ENCODE measurements at regions not wholly inside any gene's neighbourhood (a gene's known extent, or its start where the extent isn't known, plus 50 kb on each side); places are given as distances from the start of the nearest gene placed in this dataset.

DNA sequence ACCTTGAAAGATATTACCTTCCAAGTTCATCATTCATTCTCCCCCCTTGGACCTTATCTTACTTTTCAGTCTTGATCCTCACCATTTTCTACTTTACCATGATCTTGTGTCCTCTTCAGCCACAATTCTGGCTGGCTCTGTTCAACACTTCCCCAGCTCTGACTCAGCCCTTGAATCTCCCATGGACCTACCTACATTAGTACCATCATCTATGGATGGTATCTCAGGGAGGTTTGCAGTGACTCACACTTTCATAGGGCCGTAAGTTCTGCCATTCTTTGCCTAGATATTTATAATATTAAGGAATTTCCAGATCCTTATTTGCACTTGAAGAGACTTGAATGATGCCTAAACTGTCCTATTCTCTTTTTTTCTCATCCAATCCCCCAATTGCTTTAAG lies 213.7 kb upstream of the RORA start:
- DNase-seq (ENCODE audit: low read depth) = no peak
- no peak overlapping the region for H3K4me3 ChIP-seq (ENCODE audit: low read length)
- TF ChIP-seq, protein P1, sequence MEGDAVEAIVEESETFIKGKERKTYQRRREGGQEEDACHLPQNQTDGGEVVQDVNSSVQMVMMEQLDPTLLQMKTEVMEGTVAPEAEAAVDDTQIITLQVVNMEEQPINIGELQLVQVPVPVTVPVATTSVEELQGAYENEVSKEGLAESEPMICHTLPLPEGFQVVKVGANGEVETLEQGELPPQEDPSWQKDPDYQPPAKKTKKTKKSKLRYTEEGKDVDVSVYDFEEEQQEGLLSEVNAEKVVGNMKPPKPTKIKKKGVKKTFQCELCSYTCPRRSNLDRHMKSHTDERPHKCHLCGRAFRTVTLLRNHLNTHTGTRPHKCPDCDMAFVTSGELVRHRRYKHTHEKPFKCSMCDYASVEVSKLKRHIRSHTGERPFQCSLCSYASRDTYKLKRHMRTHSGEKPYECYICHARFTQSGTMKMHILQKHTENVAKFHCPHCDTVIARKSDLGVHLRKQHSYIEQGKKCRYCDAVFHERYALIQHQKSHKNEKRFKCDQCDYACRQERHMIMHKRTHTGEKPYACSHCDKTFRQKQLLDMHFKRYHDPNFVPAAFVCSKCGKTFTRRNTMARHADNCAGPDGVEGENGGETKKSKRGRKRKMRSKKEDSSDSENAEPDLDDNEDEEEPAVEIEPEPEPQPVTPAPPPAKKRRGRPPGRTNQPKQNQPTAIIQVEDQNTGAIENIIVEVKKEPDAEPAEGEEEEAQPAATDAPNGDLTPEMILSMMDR (conservative IDR thresholded peaks at IDR 0.05; ENCODE audit: low read depth, low read length) = no peak

DNA sequence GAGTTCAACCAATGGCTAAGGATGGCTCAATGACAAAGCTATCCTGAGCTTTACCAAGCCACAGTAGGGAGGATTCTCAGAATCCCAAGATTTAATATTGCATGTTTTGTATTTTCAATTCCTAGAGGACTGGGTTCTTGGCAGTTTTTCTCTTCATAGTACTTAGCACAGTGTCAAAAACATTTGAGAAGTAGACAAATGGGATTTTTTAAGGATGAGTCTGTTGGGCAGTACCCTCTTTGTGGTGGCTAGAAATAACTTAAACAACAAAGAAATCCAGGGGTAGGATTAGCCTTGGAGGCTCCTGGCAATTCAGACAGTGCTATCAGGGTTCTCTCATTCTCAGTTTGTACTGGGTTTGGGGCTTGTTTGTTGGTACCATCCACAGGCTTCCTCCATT lies 212.8 kb upstream of the RORA start:
- TF ChIP-seq, protein P1 (conservative IDR thresholded peaks at IDR 0.05; ENCODE audit: low read depth, low read length) = no peak
- DNase-seq (ENCODE audit: low read depth) = no peak
- no peak overlapping the region for H3K4me3 ChIP-seq (ENCODE audit: low read length)

DNA sequence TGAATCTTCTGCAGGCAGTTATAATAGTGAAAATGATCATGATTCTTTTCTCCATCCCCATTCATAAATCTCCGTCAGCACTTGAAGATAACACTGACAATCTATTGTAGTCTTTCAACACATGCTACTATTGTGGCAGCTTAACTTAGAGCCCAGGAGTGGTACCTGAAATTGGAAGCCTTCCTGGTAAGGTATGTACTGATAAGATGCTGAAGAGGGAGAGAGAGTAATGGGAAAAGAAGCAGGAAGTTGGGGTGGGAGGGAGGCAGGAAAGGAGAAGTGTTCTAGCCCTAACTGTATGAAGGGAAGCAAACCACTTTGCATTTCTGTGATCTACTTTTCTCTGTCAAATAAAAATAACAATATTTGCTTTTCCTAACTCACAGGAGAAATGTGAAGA lies 197.4 kb upstream of the RORA start:
- TF ChIP-seq, protein P1 (conservative IDR thresholded peaks at IDR 0.05; ENCODE audit: low read depth, low read length) = no peak
- no peak for DNase-seq (ENCODE audit: low read depth)
- no peak overlapping the region for H3K4me3 ChIP-seq (ENCODE audit: low read length)

DNA sequence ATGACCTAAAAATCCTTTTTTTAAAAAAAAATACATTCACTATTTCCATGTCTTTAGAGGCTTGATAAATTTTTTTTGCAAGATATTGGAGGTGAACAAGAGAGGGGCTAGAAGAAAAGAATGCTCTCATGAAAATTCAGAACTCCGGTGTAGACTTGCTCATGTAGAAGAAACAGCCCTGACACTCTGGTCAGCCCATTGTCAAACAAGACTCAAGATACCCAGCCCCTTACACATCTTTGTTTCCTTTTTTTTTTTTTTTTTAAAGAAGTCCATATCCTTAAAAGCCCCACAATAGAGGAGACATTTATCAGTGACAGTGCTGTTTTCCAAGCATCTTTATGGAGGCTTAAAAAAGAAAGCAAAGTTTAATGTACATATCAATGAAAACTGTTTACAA lies 196.8 kb upstream of the RORA start:
- TF ChIP-seq, protein P1 (conservative IDR thresholded peaks at IDR 0.05; ENCODE audit: low read depth, low read length) = no peak
- no peak overlapping the region for H3K4me3 ChIP-seq (ENCODE audit: low read length)
- no peak for DNase-seq (ENCODE audit: low read depth)

DNA sequence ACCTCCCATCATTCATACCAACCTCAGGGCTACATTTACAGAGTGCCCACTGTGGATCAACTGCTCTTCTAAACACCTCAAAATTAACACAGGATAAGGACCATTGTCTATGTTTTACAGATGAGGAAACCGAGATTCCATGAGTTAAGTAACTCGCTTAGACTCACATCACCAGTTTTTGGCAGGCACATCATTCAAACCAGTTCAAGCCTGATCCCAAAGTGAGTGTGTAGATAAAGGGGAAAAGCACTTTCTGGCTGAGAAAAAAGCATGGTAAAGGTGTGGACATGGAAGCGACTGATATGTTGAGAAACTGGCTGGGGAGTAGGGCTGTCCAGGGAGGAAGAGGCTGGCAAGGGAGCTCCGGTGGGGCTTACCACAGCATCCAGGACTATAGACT lies 193.7 kb upstream of the RORA start:
- no peak for DNase-seq (ENCODE audit: low read depth)
- no peak overlapping the region for H3K4me3 ChIP-seq (ENCODE audit: low read length)
- TF ChIP-seq, protein P1 (conservative IDR thresholded peaks at IDR 0.05; ENCODE audit: low read depth, low read length) = no peak

DNA sequence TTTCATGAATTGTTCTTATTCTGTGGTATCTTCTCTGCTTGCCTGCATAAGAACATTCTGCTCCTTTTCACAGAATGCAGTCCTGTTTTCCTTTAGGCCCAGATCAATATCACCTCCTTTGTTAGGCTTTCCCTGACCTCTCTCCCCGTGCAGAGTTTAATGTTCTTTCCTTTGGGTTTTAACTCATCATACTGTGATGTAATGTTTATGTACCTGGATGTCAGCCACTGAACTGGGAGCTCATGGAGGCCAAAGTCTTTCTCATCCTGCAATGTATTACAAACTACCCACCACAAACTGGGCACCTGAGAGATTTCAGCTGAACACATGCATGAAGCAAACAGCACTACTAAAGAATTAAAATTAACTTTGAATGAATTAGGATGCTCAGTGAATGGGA lies 192.8 kb upstream of the RORA start:
- TF ChIP-seq, protein P1 (conservative IDR thresholded peaks at IDR 0.05; ENCODE audit: low read depth, low read length) = no peak
- DNase-seq (ENCODE audit: low read depth) = no peak
- no peak overlapping the region for H3K4me3 ChIP-seq (ENCODE audit: low read length)

DNA sequence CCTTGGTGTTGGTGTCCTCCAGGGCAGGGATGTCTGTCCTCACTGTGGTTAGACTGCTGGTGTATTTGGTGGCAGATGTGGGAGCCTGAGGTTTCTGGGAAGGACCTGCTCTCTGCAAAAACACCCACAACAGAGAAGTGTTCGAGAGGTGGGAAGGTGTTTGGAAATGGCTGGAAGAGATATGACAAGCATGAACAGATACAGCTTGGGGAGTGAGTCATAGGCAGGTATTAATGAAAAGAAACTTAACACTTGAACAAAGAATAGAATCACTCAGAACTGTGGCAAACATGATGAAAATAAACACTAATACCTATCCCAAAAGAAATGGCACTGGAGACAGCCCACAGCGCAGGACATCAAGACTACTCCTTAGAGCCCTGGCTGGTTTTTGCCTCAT lies 192.4 kb upstream of the RORA start:
- TF ChIP-seq, protein P1 (conservative IDR thresholded peaks at IDR 0.05; ENCODE audit: low read depth, low read length) = no peak
- no peak for DNase-seq (ENCODE audit: low read depth)
- no peak overlapping the region for H3K4me3 ChIP-seq (ENCODE audit: low read length)
